Thyroid gland (tissue), 4 donors: ENCODE measurements at regions not wholly inside any gene's neighbourhood (a gene's known extent, or its start where the extent isn't known, plus 50 kb on each side); places are given as distances from the start of the nearest gene placed in this dataset.

Experiments
- POLR2A ChIP-seq, 2 donors: fragments of 450-650 bp; IDR thresholded peaks; one replicate each; pipeline ENCODE4 v1.6.1; 2017; ENCODE audit warnings: antibody characterized with exemption in 2 of 2, mild to moderate bottlenecking in 2 of 2, moderate library complexity in 1 of 2
- TF ChIP-seq, protein P1 (sequence below), 6 experiments: fragments of 200-600 bp in 3 of 6; fragments of 450-650 bp in 3 of 6; sonication (generic) in 3 of 6; IDR thresholded peaks; one replicate each; pipeline ENCODE4 v1.5.1; 2016 to 2019; ENCODE audit warnings: antibody characterized with exemption in 6 of 6, mild to moderate bottlenecking in 2 of 6, inconsistent platforms in 1 of 6, moderate library complexity in 1 of 6

GRCh38 chr4:156396534-156396933 is 442.9 kb upstream of the CTSO start:
- TF ChIP-seq, protein P1, sequence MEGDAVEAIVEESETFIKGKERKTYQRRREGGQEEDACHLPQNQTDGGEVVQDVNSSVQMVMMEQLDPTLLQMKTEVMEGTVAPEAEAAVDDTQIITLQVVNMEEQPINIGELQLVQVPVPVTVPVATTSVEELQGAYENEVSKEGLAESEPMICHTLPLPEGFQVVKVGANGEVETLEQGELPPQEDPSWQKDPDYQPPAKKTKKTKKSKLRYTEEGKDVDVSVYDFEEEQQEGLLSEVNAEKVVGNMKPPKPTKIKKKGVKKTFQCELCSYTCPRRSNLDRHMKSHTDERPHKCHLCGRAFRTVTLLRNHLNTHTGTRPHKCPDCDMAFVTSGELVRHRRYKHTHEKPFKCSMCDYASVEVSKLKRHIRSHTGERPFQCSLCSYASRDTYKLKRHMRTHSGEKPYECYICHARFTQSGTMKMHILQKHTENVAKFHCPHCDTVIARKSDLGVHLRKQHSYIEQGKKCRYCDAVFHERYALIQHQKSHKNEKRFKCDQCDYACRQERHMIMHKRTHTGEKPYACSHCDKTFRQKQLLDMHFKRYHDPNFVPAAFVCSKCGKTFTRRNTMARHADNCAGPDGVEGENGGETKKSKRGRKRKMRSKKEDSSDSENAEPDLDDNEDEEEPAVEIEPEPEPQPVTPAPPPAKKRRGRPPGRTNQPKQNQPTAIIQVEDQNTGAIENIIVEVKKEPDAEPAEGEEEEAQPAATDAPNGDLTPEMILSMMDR (IDR thresholded peaks at IDR 0.05) = no peak
- no peak for TF ChIP-seq POLR2A (IDR thresholded peaks at IDR 0.05)
